Lung (tissue), 11 donors: ENCODE measurements at regions not wholly inside any gene's neighbourhood (a gene's known extent, or its start where the extent isn't known, plus 50 kb on each side); places are given as distances from the start of the nearest gene placed in this dataset.
A peak's percentile ranks its signal among the peaks of the same experiment; 100 is the strongest.

Experiments used
- ATAC-seq: fragments of 200-7000 bp; cut with Tn5 transposase; one replicate; pipeline ENCODE4 v1.9.1; 2020; ENCODE audit warnings: moderate number of reproducible peaks; ENCODE audit not compliant: insufficient read depth, low FRiP score
- DNase-seq, 3 donors: peaks; one replicate each; pipeline ENCODE4 v3.0.0-alpha.2; 2013 to 2017
- H3K27ac ChIP-seq, 2 donors: one replicate each; pipeline ENCODE4 v1.5.1; 2013; ENCODE audit warnings: mild to moderate bottlenecking in 2 of 2, moderate library complexity in 2 of 2, control low read depth in 1 of 2, inconsistent platforms in 1 of 2, low read depth in 1 of 2, low read length in 1 of 2
- H3K27me3 ChIP-seq, 3 donors: one replicate each; pipeline ENCODE4 v1.5.1; 2013; ENCODE audit warnings: low read length in 2 of 3; ENCODE audit not compliant: control insufficient read depth in 3 of 3, insufficient read depth in 3 of 3
- H3K36me3 ChIP-seq, 4 donors: one replicate each; pipeline ENCODE4 v1.5.1; 2013; ENCODE audit warnings: low read length in 4 of 4, mild to moderate bottlenecking in 1 of 4, moderate library complexity in 1 of 4; ENCODE audit not compliant: control insufficient read depth in 4 of 4, insufficient read depth in 4 of 4
- H3K4me1 ChIP-seq, 5 donors: one replicate each; pipeline ENCODE4 v1.5.1; 2013; ENCODE audit warnings: low read length in 5 of 5, mild to moderate bottlenecking in 2 of 5, moderate library complexity in 1 of 5; ENCODE audit not compliant: control insufficient read depth in 5 of 5, insufficient read depth in 5 of 5
- H3K4me3 ChIP-seq: one replicate; pipeline ENCODE4 v1.5.1; 2013; ENCODE audit warnings: mild to moderate bottlenecking, control low read depth, moderate library complexity
- H3K9ac ChIP-seq, 2 donors: one replicate each; pipeline ENCODE4 v1.5.1; 2013; ENCODE audit warnings: low read length in 2 of 2, control low read depth in 1 of 2; ENCODE audit not compliant: insufficient read depth in 1 of 2
- H3K9me3 ChIP-seq, 4 donors: one replicate each; pipeline ENCODE4 v1.5.1; 2013; ENCODE audit warnings: low read length in 3 of 4, mild to moderate bottlenecking in 1 of 4, moderate library complexity in 1 of 4; ENCODE audit not compliant: control insufficient read depth in 4 of 4, insufficient read depth in 3 of 4
- WGBS, 2 donors: extraction: QIAGEN DNeasy Blood & Tissue Kit; methylation state at CpG; one replicate each; pipeline ENCODE4 v1.1.7; 2013; 5-methylcytosine and 5-hydroxymethylcytosine counted together
- TF ChIP-seq, protein P1 (sequence below): IDR thresholded peaks from 2 replicates; pipeline ENCODE4 v1.5.1; 2012; ENCODE audit warnings: mild to moderate bottlenecking; ENCODE audit errors: control extremely low read depth, extremely low read depth
- donor health status: control.
- donor health status: control.
- donor health status: Bipolar disorder and iron deficiency.
- donor health status: healthy.
- donor health status: DM: yes; HTN: yes; CAD: no.

- Histone ChIP-seq H3K4me1 (peaks cover 0 to 28% (median 15%) of the 10 kb centered on the region in 5 donors), H3K27ac (no peak overlapping the region), H3K27me3 (no peaks in the 10 kb centered on the region), H3K9ac (no peak overlapping the region), H3K9me3 (no peaks in the 10 kb centered on the region), H3K36me3 (no peaks in the 10 kb centered on the region), H3K4me3 (no peak overlapping the region)
- TF ChIP-seq, protein P1, sequence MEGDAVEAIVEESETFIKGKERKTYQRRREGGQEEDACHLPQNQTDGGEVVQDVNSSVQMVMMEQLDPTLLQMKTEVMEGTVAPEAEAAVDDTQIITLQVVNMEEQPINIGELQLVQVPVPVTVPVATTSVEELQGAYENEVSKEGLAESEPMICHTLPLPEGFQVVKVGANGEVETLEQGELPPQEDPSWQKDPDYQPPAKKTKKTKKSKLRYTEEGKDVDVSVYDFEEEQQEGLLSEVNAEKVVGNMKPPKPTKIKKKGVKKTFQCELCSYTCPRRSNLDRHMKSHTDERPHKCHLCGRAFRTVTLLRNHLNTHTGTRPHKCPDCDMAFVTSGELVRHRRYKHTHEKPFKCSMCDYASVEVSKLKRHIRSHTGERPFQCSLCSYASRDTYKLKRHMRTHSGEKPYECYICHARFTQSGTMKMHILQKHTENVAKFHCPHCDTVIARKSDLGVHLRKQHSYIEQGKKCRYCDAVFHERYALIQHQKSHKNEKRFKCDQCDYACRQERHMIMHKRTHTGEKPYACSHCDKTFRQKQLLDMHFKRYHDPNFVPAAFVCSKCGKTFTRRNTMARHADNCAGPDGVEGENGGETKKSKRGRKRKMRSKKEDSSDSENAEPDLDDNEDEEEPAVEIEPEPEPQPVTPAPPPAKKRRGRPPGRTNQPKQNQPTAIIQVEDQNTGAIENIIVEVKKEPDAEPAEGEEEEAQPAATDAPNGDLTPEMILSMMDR = no peak
- 84 to 89% methylated on average over 2 of the region's 2 CpGs for WGBS, 2 donors
- ATAC-seq (no peak), DNase-seq (peak in 2 of 3 donors; percentile 41 to 58)
Measured at GRCh38 chr5:56588131-56588487, 227.2 kb upstream of the MAP3K1 start.

DNA sequence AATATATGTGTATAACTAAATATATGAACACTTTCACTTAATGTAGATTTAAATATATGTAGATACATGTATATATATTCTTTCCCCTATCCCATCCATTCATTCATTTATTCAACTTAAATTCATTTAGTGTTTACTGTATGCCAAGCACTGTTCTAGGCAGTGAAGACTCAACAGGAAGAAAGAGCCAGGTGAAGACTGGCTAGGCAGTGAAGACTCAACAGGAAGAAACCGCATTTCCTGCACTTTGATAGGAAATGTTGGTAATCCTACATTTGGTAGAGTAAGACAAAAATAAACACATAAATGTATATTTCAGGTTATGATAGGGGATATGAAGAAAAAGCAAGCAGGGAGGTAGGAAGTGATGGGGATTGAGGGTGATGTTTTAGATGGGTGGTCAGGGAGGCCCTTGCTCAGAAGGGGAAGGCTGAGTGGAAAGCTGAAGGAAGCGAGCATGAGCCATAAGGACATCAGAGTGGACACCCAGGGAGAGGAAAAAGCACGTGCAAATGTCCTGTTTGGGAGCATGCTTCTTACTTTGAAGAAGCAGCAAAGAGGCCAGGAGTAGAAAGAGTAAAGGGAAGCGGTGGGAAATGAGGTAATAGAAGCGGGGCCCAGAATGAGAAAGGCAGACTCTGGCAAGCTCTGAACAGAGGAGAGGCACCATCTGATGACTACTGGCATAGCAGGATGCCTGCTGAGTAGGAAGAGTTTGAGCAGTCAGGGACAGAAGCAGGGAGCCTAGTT is 227.8 kb upstream of the MAP3K1 start:
- ATAC-seq = no peak
- no peak for DNase-seq
- Histone ChIP-seq H3K36me3 (no peaks in the 10 kb centered on the region), H3K4me3 (no peak overlapping the region), H3K9ac (no peak overlapping the region), H3K9me3 (no peaks in the 10 kb centered on the region), H3K4me1 (peaks cover 0 to 28% (median 15%) of the 10 kb centered on the region in 5 donors), H3K27me3 (no peaks in the 10 kb centered on the region), H3K27ac (no peak overlapping the region)
- WGBS, 2 donors = 72 to 87% methylated on average over 5 of the region's 5 CpGs
- TF ChIP-seq, protein P1 = no peak

GRCh38 chr5:56585999-56586691 is 229.2 kb upstream of the MAP3K1 start:
- DNase-seq (peak; percentile 84 to 96 (median 94)), ATAC-seq (peak; percentile 38)
- 26 to 49% methylated on average over 14 of the region's 14 CpGs for WGBS, 2 donors
- H3K4me1 ChIP-seq = peaks cover 0 to 28% (median 15%) of the 10 kb centered on the region in 5 donors
- no peaks in the 10 kb centered on the region for H3K9me3 ChIP-seq
- H3K9ac ChIP-seq = peak overlapping the region in 1 of 2 donors; percentile 14
- no peaks in the 10 kb centered on the region for H3K36me3 ChIP-seq
- TF ChIP-seq, protein P1 = no peak
- H3K27me3 ChIP-seq = no peaks in the 10 kb centered on the region
- H3K4me3 ChIP-seq = no peak overlapping the region
- H3K27ac ChIP-seq = peak overlapping the region in 1 of 2 donors; percentile 70
